EL (cell line): ENCODE measurements at regions not wholly inside any gene's neighbourhood (a gene's known extent, or its start where the extent isn't known, plus 50 kb on each side); places are given as distances from the start of the nearest gene placed in this dataset.
"Not testable (repeated sequence)": the region's sequence is repeated elsewhere in the genome, so short reads cannot be mapped to it uniquely, and the experiment has no call there.

ENCODE experiments used
- DNase-seq: peaks from one replicate; pipeline ENCODE4 v3.0.0-alpha.2; 2016

DNA sequence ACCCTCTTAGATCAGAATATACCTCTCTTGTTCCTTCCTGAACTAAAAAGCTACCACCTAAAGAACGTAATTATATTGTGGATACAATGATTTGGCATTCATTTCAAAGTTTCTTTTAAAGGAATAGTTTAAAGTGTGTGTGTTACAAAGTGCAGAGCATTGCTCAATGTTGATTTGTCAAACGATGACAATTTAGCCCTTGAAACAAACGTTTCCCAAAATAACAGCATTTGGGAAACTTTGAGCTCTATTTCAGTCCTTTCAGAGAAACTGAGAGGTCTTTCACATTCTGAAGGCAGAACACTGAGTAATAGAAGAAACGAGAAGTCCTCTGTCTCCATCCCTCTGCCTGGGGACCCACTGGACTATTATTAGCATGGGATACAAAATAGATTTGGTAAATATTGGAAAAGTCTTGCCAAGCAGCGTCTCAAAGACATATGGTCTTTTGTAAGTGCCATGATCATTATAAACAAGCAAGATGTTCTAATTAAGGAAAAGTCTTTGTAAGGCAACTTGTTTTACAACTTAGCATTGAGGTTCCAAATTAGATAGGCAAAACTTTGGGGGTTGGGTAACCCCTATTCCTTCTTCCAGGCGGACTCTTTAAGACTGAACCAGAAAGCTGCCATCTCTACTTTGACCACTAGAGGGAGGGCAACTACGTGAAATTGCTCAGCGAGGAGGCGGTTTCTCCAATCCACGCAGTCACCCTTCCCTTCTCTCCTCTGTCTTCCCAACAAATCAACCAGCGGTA is 208.8 kb downstream of the RNF144B start:
- peak; percentile 63 for DNase-seq

DNA sequence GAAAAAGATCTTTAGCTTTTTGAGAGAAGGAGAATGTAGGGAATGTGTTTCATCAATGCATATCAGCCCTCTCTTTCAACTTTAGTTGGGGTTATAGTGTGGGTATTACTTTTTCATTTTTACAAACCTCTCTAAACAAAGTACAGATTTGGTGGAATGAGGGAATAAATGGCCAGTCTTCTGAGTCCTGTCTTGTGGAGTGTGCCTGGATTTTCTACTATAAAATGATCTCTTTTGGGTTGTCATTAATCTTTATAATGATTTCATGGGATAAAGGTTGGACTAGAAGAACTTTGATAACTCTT is 209.3 kb downstream of the RNF144B start:
- no peak for DNase-seq

DNA sequence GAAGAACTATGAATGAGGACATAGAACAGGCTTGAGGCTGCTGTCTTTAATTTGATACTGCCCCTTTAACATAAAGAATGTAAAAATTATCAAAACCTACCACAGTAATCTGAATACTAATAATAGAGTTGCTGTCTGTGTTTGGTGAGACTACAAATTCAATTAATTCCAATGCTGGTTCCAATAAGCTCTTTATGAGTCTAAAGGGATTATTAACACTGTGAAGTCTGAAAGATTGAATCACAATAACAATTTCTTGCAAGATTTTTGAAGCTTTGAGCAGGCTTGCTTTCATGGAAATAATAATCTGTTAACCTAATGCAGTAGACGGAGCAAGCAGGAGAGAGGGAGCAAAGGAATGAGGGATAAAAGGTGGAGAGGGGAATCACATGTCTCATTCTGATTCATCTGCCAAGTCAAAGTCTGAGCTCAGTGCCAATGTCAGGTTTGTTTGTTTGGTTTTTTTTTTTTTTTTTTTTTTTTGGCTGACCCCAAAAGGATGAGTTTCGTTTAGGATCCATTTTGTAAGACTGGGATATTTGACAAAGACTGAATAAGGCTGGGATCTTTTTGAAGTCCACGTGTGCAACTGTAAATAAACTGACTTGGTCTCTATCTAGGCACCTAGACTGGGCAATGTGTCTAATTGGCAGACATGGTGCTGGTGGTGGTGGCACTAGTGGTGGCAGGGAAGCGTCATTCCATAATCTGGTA is 211.6 kb downstream of the RNF144B start:
- no peak for DNase-seq

DNA sequence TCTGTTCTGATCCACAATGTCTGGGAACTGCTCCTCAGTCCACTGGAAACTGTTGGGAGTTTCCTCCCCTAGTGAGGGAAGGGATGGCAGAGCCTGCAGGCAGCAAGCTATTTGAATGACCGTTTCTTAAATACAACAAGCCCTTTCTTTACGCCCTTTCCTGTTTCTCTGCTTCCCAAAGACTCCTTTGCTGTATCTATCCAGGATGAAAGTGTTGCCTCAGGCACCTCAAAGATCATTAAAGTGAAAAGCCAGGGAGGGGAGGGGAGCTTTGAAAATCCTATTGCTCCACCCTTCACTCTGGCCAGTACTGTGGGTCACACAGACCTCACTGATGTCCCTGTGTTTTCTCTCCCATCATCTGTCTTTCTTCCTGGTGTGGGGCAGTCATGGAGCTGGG is 213.1 kb downstream of the RNF144B start:
- no peak for DNase-seq

DNA sequence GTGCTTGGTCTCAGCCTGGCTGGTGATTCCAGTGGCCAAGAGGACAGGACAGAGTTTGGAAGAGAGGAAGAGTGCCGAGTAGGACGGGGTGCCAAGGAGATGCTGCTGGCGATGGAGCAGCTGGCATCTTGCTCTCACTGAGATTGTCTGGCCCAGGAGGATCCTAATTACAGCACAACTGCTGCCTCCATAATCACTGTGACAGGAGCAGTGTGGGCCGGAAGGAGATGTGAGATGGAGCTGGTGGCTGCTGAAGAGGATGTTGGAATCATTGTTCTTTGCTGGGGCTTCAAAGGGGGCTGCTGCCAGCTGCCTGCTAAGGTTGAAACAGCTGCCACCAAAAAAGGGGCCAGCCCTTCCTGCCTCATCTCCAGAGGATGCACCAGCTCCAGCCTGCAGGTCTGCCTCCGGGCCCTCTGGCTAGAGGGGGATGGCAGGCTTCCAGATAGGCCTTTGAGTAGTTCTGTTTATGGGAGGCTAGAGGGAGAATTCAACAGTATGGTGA is 214.4 kb downstream of the RNF144B start:
- DNase-seq, result no peak

DNA sequence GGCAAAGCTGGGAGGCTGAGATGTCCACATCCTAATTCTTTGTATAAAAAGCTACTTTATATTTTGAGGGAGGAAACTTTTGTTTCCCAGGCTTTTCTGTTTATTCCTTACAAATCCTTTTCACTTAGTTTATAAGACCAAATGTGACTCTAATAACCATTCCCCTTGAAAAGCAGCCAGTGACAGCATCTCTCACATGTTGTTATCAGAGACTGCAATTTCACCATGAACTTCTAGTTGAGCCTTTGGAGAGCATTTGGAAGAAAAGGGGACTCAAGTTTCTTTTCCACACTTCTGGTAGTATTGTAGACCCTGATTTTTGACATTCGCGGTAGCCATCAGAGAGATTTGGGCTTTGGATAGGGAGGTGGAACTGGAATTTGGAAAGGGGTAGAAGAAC is 215.8 kb downstream of the RNF144B start:
- DNase-seq, result no peak

DNA sequence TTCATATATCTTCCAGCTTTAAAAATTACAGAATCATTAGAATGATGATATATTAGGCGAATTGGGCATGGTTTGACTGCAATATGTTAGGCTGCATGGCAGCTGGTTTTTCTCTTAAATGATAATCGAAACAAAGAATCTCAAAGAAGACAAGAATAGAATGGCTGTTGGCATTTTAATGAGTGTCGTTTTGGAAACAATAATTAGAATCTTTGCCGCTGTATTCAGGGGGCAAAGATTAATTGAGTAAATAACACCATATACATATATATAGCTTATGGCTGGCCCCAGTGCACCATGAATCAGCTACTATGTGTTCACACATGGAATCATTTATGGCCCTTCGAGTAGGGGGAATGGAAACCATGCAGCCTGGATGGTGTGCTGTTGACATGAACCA is 216.2 kb downstream of the RNF144B start:
- no peak for DNase-seq

DNA sequence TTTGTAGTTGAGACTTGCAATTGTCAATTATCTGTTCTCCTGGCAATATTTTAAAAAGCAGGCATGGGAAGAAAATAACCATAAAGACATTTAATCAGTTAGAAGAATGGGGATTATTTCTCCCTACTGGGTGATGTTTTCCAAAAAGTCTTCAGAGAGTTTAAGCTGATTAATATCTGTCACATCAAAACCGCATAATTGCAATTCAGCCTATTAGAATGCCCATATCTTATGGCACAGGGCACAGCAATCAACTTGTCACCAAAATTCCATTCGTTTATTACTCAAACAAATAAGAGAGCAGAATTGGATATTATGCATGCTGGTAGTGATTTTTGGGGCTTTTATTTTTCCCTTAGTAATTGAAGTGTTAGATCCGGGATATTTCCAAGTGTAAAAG is 218.7 kb downstream of the RNF144B start:
- DNase-seq, result no peak

DNA sequence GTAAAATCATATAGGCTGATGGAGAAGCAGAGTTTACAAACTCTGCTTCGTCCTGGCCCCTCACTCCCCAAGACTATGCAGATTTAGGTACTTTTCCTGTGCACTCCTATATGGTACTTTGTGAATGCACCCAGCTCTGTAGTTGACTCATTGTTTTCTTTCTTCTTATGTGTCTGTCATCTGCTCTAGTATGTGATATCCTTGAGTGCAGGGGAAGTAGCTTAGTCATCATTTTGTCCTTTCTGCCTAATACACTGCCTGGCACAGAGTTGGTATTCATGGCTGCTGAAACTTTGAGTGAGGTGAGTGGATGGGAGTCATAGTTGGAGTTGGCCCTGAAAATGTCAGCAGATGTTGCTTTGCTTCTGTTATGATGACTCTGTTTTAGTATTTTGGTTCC is 222.6 kb downstream of the RNF144B start:
- DNase-seq, result no peak

DNA sequence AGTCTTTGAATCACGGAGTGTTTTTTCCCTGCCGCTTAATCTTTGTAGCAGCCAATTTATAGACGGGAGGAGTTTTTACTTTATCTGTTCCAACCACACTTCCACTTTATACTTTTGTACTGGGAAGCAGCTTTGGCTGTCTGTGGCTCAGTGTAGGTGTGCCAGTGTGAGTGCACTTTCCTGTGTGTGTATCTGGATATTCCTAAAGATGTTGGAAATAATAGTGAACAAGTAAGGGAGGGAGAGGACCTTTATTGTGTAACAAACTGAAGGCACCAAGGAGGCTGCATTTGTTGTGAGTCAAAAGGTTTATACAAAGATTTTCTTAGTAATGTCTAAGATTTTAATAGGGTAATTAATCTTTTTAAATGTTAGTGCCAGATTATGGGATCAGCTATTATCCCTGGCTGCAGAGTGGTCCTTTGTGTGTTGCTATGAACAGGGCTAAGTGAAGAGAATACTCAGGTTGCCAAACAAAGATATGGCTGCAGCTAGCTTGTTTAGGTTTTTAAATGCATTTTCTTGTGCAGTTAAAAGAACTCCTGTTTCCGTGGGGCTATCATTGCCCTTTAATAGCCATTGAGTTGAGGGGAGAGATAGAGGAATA is 226.3 kb downstream of the RNF144B start:
- DNase-seq, result no peak

DNA sequence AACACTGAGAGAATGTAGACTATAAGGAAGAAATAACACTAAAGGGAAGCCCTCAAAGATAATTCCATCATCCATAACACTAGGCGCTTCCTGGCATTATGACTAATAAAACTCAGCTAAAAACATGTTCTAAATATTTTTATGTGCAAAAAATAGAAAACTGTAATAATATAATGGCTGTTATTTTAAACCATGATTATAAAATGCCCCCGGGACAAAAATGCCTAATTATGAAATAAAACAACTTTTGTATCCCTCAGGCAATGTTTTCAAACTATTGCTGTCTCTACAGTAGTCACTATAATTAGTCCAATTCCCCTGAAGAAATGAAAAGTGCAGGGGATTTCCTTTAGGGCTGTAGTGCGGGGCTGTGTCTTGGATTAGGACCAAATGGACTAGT is 242.4 kb downstream of the RNF144B start:
- no peak for DNase-seq

DNA sequence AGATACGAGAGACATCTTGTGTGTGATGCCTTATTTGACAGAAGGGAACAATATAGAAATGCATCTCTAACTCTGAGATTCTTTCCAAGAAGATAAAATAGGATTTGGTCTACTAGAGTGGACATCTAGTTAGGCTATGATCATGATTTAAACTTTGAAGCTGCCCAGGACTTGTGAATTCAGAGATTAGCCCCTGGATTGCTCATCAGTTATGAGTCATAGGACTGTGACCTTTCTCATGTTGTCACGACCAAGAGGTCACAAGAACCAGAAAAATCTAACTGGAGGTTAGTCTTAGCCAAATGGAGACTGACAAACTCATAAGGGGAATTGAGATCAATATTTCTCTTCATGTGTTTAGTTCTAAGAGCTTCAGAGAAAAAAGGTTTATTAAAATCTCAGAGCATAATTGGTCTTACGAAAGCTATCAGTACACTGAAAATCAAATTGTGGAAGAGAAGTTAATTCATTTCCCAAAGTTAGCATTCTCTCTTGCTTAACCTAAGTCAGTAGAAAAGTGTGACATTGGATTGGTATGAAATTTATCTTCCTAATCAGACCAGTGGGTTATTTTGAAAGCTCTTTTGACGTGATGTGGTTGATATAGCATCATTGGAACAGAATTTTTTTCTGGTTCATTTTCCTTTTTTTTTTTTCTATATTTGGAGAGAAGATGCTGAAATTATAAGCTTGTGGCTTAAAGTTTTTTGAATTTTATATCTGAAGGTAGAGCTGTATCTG is 245.7 kb downstream of the RNF144B start:
- DNase-seq, result peak; percentile 64

DNA sequence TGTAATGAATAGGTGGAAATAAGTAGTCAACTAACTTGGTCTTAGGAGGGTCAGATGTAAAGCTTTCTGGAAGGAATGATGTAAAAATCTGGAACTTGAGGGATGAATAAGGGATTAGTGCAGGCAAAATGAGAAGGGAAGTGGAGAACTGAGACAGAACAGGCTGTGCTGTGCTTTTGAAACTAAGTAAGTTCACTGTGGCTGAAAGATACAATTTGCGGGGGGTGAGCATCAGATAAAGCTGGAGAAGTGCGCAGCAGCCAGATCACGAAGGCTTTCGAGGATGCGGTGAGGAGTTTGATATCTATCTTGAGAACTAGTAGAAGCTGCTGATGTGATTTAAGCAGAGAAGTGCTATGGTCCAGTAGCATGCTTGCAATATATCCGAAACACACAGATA is 247.8 kb downstream of the RNF144B start:
- no peak for DNase-seq

DNA sequence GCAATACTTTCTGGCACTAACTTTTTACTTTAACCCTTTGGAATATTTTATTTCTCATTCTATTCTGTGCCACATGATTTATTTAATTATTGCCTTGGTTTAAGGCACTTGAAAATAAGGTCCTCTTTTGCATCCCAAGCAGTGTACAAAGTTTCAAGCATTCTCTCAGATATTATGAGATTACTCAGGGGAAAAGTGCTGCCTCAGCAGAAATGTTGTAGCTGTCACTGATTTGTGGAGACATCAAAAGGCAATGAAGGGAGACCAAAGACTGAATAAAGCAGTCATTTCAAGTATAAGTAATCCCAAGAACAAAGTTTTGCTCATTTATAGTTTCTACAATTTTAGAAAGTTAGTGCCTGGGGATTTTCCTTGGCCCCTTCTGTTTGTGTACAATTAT is 253.0 kb downstream of the RNF144B start:
- DNase-seq, result no peak

DNA sequence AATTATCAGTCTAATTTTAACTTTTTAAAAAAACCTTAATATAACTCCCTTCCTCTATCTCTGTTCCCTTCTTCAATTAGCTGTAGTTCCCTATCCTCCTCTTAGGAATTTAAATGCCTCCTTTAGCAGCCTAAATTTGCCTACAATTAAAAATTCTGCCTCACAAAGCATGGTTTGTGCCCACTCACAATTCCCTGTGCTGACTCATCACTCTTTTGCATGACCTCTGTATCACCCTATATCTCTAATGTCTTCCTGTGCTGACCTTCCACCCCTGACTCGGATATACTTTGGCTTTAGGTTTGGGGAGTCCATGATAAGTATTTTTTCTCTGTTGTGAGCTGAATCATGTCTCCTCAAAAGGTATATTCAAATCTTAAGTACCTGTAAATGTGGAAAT is 253.6 kb downstream of the RNF144B start:
- DNase-seq, result no peak

DNA sequence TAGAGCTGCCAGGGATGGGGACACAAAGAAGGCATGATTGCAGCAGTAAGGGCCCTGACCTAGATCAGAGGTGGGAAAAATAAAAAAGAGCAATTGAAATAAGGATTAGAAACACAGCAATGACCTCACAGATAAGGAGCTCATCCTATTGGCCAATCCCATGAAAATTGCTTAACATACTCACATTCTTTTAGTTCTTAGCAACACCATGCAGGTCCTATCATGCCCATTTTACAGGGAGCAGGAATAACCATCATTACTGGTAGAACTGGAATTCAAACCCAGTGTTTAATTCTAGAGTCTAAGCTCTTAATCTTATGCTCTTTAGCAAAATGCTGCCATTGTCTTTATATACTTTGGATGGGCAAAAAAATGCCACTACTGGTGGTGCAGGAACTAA is 267.7 kb downstream of the RNF144B start:
- no peak for DNase-seq

DNA sequence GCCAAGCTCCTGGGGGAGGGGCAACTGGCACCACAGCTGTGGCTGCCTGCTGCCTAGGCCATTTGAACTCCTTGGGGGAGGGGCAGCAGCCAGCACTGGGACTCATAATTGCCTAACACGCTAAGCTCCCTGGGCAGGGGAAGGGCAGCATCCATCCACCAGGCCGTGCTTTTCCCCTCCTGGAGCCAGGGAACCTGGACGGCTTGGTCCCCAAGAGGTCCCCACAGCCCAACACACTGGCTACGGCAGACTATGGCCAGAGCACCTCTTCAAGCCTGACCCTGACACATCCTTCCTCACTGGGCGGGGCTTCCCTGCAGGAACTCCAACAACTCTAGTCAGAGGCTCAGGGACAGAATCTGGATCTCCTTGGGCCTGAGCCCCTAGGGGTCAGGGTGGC is 269.4 kb downstream of the RNF144B start:
- no peak for DNase-seq

DNA sequence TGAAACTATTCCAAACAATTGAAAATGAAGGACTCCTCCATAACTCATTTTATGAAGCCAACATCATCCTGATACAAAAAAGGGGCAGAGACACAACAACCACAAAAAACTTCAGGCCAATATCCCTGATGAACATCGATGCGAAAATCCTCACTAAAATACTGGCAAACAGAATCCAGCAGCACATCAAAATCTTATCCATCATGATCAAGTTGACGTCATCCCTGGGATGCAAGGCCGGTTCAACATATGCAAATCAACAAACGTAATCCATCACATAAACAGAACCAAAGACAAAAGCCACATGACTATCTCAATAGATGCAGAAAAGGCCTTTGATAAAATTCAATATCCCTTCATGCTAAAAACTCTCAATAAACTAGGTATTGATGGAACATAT is 272.8 kb downstream of the RNF144B start:
- not testable (repeated sequence) for DNase-seq

DNA sequence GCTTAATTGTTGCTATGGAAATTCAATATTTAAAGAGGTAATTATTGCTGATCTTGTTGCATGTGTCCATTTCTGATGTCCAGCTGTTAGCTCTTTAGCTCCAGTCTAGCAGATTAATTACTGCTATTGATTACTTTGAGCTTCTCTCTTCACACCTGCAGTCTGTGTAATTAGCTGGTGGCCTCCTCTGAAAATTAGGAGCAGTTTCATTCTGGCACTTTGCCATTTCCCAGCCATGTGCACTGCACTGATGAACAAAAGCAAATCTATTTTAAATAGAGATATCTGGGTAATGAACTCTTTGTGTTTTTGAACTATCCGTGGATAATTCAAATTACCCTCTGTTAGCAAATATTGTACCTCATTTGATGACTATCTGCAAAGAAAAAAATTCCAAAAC is 275.9 kb downstream of the RNF144B start:
- DNase-seq, result no peak

DNA sequence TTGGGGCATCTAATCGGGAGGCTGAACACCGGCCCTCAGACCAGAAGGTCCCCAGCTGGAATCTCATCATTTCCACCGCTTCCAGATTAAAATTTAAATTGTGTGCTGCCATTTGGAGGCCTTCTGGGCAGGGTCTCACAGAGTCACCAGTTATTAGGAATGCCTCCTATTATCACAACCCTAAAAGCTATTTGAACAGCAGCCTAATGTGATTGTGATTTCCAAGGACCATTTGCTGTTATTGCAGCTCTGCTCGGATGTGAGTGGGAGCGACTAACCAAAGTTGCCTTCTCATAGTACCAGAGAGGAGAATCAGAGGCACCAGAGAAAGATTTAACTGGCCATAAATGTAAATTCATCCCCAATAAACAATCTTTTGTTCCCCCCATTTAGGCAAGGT is 277.3 kb downstream of the RNF144B start:
- DNase-seq, result no peak

DNA sequence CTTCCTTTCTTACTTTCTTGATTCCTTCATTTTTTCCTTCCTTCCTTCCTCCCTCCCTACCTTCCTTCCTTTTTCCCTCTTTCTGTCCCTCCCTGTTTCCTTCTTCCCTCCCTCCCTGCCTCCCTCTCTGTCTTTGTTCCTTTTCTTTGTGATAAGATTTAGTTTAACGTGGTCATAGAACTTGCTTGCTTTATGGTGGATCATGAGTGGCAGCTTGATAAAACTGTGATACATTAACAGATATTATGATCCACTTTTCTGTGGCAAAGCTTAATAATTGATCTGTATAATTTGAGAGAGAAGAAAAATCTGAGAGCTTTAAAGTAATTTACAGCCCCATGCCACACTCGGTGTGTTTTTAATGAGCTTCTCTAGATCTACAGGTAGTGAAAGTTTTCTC is 280.5 kb downstream of the RNF144B start:
- no peak for DNase-seq

DNA sequence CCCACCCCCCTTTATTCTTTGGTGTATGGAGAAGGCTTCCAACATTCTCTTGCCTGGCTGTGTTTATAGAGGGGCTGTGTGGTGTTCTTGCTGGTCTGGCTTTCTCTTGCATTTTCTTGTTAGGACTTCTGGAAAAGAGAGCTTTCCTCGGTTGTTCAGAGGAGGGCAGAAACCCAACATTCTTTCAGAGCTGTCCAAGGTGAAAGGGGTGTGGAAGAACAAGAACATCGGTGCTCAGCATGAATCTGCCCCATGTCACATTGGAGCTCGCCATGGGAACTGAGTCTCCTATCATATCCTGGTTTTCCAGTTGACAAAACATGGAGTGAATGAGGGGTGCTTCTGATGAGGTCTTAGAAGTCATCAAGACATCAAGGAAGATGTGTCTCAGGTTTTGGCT is 281.8 kb downstream of the RNF144B start:
- DNase-seq, result no peak

DNA sequence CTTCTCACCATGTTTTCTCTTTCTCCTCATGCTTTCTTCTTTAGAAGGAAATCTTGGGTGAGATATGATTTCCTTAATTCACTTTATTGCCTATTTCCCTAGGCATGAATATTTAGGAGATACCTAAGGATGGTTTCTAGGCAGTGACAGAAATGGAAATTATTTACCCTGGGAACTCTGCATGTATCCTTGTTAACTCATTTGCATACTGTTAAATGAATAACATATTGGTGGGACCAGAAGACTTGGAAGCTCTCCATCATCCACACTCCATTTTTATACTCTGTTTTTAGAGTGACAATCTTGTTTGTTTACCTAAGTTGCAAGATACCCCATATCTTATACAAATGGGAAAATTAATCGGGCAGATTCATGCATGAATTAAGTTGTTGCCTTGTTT is 285.7 kb downstream of the RNF144B start:
- DNase-seq, result no peak

DNA sequence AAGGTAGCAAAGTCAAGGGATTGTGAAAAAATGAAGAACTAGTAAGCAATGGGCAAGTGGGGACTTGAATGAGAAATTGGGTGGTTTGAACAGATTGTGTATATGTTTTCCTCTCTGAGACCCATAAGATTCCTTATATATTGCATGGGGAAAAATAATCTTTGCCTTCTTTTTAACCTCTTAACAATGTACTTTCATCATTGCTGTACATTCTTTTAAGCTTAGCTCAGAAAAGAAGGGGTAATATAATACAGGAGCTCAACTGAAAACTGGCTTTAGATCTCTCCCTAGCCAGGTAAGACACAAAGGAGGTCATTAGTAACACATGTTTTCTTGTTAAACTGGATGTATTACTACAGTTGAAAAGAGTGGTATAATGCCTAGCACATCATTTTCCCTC is 287.2 kb downstream of the RNF144B start:
- no peak for DNase-seq
